SK-N-MC (cell line): ENCODE measurements at regions not wholly inside any gene's neighbourhood (a gene's known extent, or its start where the extent isn't known, plus 50 kb on each side); places are given as distances from the start of the nearest gene placed in this dataset.

Source experiments
- EZH2 ChIP-seq: fragments of 200-600 bp; sonication (generic); IDR thresholded peaks from one replicate; pipeline ENCODE4 v1.6.1; 2017; ENCODE audit warnings: antibody characterized with exemption
- FOXP2 ChIP-seq: optimal IDR thresholded peaks from 2 replicates; pipeline ENCODE3; 2011; ENCODE audit warnings: mild to moderate bottlenecking, moderate library complexity; ENCODE audit not compliant: insufficient read depth; ENCODE audit errors: extremely low read length, control extremely low read depth
- POLR2AphosphoS5 ChIP-seq: IDR thresholded peaks from 2 replicates; pipeline ENCODE4 v1.6.1; 2012; ENCODE audit warnings: mild to moderate bottlenecking, low read depth, low read length, borderline replicate concordance

DNA sequence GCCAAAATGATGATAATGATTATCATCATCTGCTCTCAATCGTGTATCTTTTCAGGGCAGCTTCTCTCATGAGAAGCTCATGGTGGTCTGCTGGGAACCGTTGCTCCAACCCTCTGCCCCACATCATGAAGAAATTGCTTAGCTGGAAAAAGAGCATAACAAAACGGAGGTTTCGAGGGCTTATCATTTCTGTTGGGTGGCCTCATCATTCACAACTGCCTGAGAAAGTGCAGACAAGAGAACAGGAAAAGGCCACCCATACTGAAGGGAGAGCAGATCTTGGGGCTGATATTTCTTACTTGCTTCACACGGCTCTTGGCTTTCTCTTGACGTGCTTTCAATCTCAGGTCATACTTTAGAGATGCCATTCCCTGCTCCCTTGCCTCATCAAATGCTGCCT, 471.6 kb downstream of the CD83 start:
- TF ChIP-seq EZH2 (no peak), POLR2AphosphoS5 (no peak), FOXP2 (no peak)
